ENCODE measurements at regions not wholly inside any gene's neighbourhood (a gene's known extent, or its start where the extent isn't known, plus 50 kb on each side); places are given as distances from the start of the nearest gene placed in this dataset.
A peak's percentile ranks its signal among the peaks of the same experiment; 100 is the strongest.
"Not testable (repeated sequence)": the region's sequence is repeated elsewhere in the genome, so short reads cannot be mapped to it uniquely, and the experiment has no call there.

- DNase-seq = no peak
Observed at GRCh38 chr13:40028446-40028845, 373.0 kb downstream of the COG6 start.

GRCh38 chr13:40031031-40031430, 375.6 kb downstream of the COG6 start:
- DNase-seq = no peak

- no peak for DNase-seq
Observed at GRCh38 chr13:40039061-40039460, 383.6 kb downstream of the COG6 start.

GRCh38 chr13:40042991-40043390, 387.5 kb downstream of the COG6 start:
- no peak for DNase-seq

- DNase-seq = no peak
Observed at GRCh38 chr13:40043764-40044163, 388.3 kb downstream of the COG6 start.

- no peak for DNase-seq
Observed at GRCh38 chr13:40047322-40047771, 391.9 kb downstream of the COG6 start.

GRCh38 chr13:40048551-40048950, 393.1 kb downstream of the COG6 start:
- DNase-seq = no peak

GRCh38 chr13:40052954-40053353, 397.5 kb downstream of the COG6 start:
- no peak for DNase-seq

- no peak for DNase-seq
Observed at GRCh38 chr13:40053401-40053800, 397.9 kb downstream of the COG6 start.

- DNase-seq = not testable (repeated sequence)
Observed at GRCh38 chr13:40054422-40054821, 399.0 kb downstream of the COG6 start.

GRCh38 chr13:40056898-40057619, 401.6 kb downstream of the COG6 start:
- DNase-seq = no peak

- DNase-seq = no peak
Observed at GRCh38 chr13:40058757-40059236, 403.3 kb downstream of the COG6 start.

GRCh38 chr13:40059540-40060232, 404.2 kb downstream of the COG6 start:
- DNase-seq = no peak

- peak in 30 of 51 donors; percentile 2 to 72 (median 28) for DNase-seq
Observed at GRCh38 chr13:40060296-40061007, 405.0 kb downstream of the COG6 start.

- no peak for DNase-seq
Observed at GRCh38 chr13:40061466-40062450, 406.3 kb downstream of the COG6 start.

GRCh38 chr13:40063278-40063698, 407.8 kb downstream of the COG6 start:
- DNase-seq = no peak

GRCh38 chr13:40063703-40064102, 408.2 kb downstream of the COG6 start:
- no peak for DNase-seq

- DNase-seq = no peak
Observed at GRCh38 chr13:40064154-40065097, 409.0 kb downstream of the COG6 start.

- peak in 47 of 51 donors; percentile 3 to 87 (median 47) for DNase-seq
Observed at GRCh38 chr13:40069173-40070044, 413.9 kb downstream of the COG6 start.
